HepG2 (cell line): ENCODE measurements at regions not wholly inside any gene's neighbourhood (a gene's known extent, or its start where the extent isn't known, plus 50 kb on each side); places are given as distances from the start of the nearest gene placed in this dataset.

ENCODE experiments used
- ATAC-seq: fragments of 200-7000 bp; cut with Tn5 transposase; 3 replicates; pipeline ENCODE4 v1.9.1; 2020; ENCODE audit warnings: mild to moderate bottlenecking, moderate library complexity
- BruUV-seq: library from RNA; stranded (reverse); fragments of 400-500 nt; replicated peaks from 2 replicates; lab custom pipeline; 2021; lab: Mats Ljungman, UMichigan
- CTCF ChIA-PET: fragments of 300-600 bp; formaldehyde crosslinking; extraction: SDS; loops from one replicate; lab custom pipeline; 2021; ENCODE audit warnings: low total read pairs, inconsistent platforms, low intra/inter-chr PET ratio; lab: Yijun Ruan, JAX
- POLR2A ChIA-PET: fragments of 350-600 bp; sonication (Branson Sonifier 250); formaldehyde crosslinking; loops from one replicate; lab custom pipeline; 2020; ENCODE audit warnings: antibody characterized with exemption, inconsistent platforms; lab: Yijun Ruan, JAX
- DNase-seq: peaks from one replicate; pipeline ENCODE4 v3.0.0-alpha.2; 2015; ENCODE audit warnings: low spot score
- FAIRE-seq: peaks from 3 replicates; lab custom pipeline; 2011; peaks lifted over from hg19 to GRCh38; lab: Jason Lieb, UNC
- H2AFZ ChIP-seq: one replicate; pipeline ENCODE4 v1.6.1; 2011; ENCODE audit warnings: low read length, inconsistent platforms
- H3K27ac ChIP-seq: fragments of 300-600 bp; 3 replicates; pipeline ENCODE4 v1.8.0; 2011; ENCODE audit warnings: mixed run types, mild to moderate bottlenecking, mixed read lengths, low read length, inconsistent platforms; ENCODE audit not compliant: insufficient read depth; ENCODE audit errors: extremely low read length
- H3K27me3 ChIP-seq, 2 experiments: fragments of 200-600 bp in 1 of 2; 2 replicates in 1 of 2; 3 replicates in 1 of 2; pipeline versions ENCODE4 v1.6.0 to v1.8.0; 2011; ENCODE audit warnings: low read length in 2 of 2, mild to moderate bottlenecking in 2 of 2, moderate library complexity in 2 of 2, inconsistent platforms in 1 of 2; ENCODE audit not compliant: insufficient read depth in 2 of 2, control insufficient read depth in 1 of 2
- H3K36me3 ChIP-seq, 2 experiments: fragments of 200-600 bp in 1 of 2; replicated peaks in 1 of 2; 2 replicates in 1 of 2; 3 replicates in 1 of 2; pipeline versions ENCODE4 v1.5.1 to v1.8.0; 2011; ENCODE audit warnings: low read length in 2 of 2, inconsistent platforms in 1 of 2; ENCODE audit not compliant: insufficient read depth in 2 of 2, control insufficient read depth in 1 of 2
- H3K4me1 ChIP-seq: 2 replicates; pipeline ENCODE4 v1.5.1; 2012; ENCODE audit warnings: low read length, inconsistent platforms; ENCODE audit not compliant: insufficient read depth
- H3K4me2 ChIP-seq: 2 replicates; pipeline ENCODE4 v1.6.0; 2011; ENCODE audit warnings: low read depth, low read length, inconsistent platforms
- H3K4me3 ChIP-seq, 3 experiments: fragments of 200-600 bp in 1 of 3; sonication (generic), shearing (Covaris generic) in 1 of 3; replicated peaks in 1 of 3; 2 replicates each; pipeline ENCODE4 v1.5.1; 2011 to 2016; ENCODE audit warnings: low read length in 3 of 3, inconsistent platforms in 2 of 3, low read depth in 2 of 3, mild to moderate bottlenecking in 2 of 3, control low read depth in 1 of 3, mixed read lengths in 1 of 3; ENCODE audit not compliant: insufficient read depth in 1 of 3
- H3K79me2 ChIP-seq: one replicate; pipeline ENCODE4 v1.6.1; 2011; ENCODE audit warnings: low read length, inconsistent platforms; ENCODE audit not compliant: insufficient read depth
- H3K9ac ChIP-seq: 2 replicates; pipeline ENCODE4 v1.6.0; 2011; ENCODE audit warnings: mild to moderate bottlenecking, low read depth, low read length, inconsistent platforms; ENCODE audit not compliant: insufficient read depth
- H3K9me3 ChIP-seq: 2 replicates; pipeline ENCODE4 v1.5.1; 2012; ENCODE audit warnings: mild to moderate bottlenecking, low read length
- H4K20me1 ChIP-seq: 2 replicates; pipeline ENCODE4 v1.6.0; 2011; ENCODE audit warnings: inconsistent platforms, mild to moderate bottlenecking, low read length, moderate library complexity; ENCODE audit not compliant: insufficient read depth
- HNRNPLL ChIP-seq: fragments of 200-400 bp; formaldehyde crosslinking; IDR thresholded peaks from 2 replicates; pipeline ENCODE4 v1.6.1; 2017; ENCODE audit warnings: mild to moderate bottlenecking, low read depth, low read length; ENCODE audit not compliant: poor library complexity, severe bottlenecking
- KDM6A ChIP-seq: IDR thresholded peaks from 2 replicates; pipeline ENCODE4 v1.6.1; 2016; ENCODE audit warnings: low read depth
- NFYC ChIP-seq: IDR thresholded peaks from 2 replicates; pipeline ENCODE4 v1.6.1; 2016; ENCODE audit warnings: missing genetic modification reagents, missing compliant biosample characterization
- SRSF4 ChIP-seq: fragments of 200-400 bp; formaldehyde crosslinking; IDR thresholded peaks from one replicate; pipeline ENCODE4 v1.6.1; 2018; ENCODE audit warnings: mild to moderate bottlenecking, low read depth, low read length, moderate library complexity; ENCODE audit not compliant: poor library complexity, severe bottlenecking
- ZNF343 ChIP-seq: sonication (generic); formaldehyde crosslinking; IDR thresholded peaks from 2 replicates; pipeline ENCODE4 v1.4.0; 2020; ENCODE audit warnings: mild to moderate bottlenecking, missing genetic modification reagents
- ZNF761 ChIP-seq: sonication (generic); formaldehyde crosslinking; conservative IDR thresholded peaks from 2 replicates; pipeline ENCODE4 v1.4.0; 2020; ENCODE audit warnings: mild to moderate bottlenecking, missing genetic modification reagents
- ZXDC ChIP-seq: sonication (generic); formaldehyde crosslinking; IDR thresholded peaks from 2 replicates; pipeline ENCODE4 v1.5.0; 2020; ENCODE audit warnings: mild to moderate bottlenecking, missing genetic modification reagents
- WGBS: methylation state at CpG from one replicate; pipeline ENCODE4 v1.1.6; 2017; ENCODE audit warnings: low lambda C conversion rate; 5-methylcytosine and 5-hydroxymethylcytosine counted together
- in situ Hi-C: cut with HindIII; loops from 2 replicates; pipeline ENCODE4 v1.10.0; 2017; ENCODE audit warnings: low pct_unique_long_range_greater_than_20kb; ENCODE audit not compliant: extremely low pct_ligation_motif_present
- intact Hi-C: fragments of 100-400 bp; cut with micrococcal nuclease; formaldehyde crosslinking; loops from one replicate; pipeline ENCODE4 v1.10.0; 2022; ENCODE audit not compliant: unreplicated experiment

- no peak overlapping the region for H3K27ac ChIP-seq
- no peaks in the 10 kb centered on the region for H3K79me2 ChIP-seq
- intact Hi-C loops (no loop called here), in situ Hi-C loops (no loop called here)
- no peak overlapping the region for H3K4me2 ChIP-seq
- H3K4me3 ChIP-seq = no peak overlapping the region
- FAIRE-seq = no peak
- peaks cover 35% of the 10 kb centered on the region for H3K4me1 ChIP-seq
- no peak for TF ChIP-seq SRSF4
- TF ChIP-seq ZXDC = no peak
- no peak for TF ChIP-seq HNRNPLL
- TF ChIP-seq ZNF343 (CRISPR knock-in tag) = no peak
- TF ChIP-seq KDM6A = no peak
- TF ChIP-seq NFYC (CRISPR knock-in tag) = no peak
- TF ChIP-seq ZNF761 (CRISPR knock-in tag) = no peak
- BruUV-seq = no TSS peak
- H2AFZ ChIP-seq = no peak overlapping the region
- H3K9me3 ChIP-seq = no peaks in the 10 kb centered on the region
- ChIA-PET POLR2A (no interaction called here), CTCF (no interaction called here)
- no peak for DNase-seq
- H4K20me1 ChIP-seq = no peaks in the 10 kb centered on the region
- no peak for ATAC-seq
- H3K36me3 ChIP-seq = no peaks in the 10 kb centered on the region
- no peaks in the 10 kb centered on the region for H3K27me3 ChIP-seq
- no peak overlapping the region for H3K9ac ChIP-seq
- WGBS = 91% methylated on average over 5 of the region's 6 CpGs
Measured at GRCh38 chr1:213817156-213817555, 170.6 kb upstream of the PROX1 start.
